Heart left ventricle (tissue), 13 donors: ENCODE measurements at regions not wholly inside any gene's neighbourhood (a gene's known extent, or its start where the extent isn't known, plus 50 kb on each side); places are given as distances from the start of the nearest gene placed in this dataset.

Experiments used
- POLR2A ChIP-seq, 2 donors: fragments of 450-650 bp; IDR thresholded peaks; one replicate each; pipeline ENCODE4 v1.6.1; 2017; ENCODE audit warnings: antibody characterized with exemption in 2 of 2, mild to moderate bottlenecking in 2 of 2, moderate library complexity in 2 of 2
- TF ChIP-seq, protein P1 (sequence below), 12 donors: fragments of 200-600 bp; sonication (generic) in 4 of 12; IDR thresholded peaks; one replicate each; pipeline versions ENCODE4 v1.5.0 to v1.8.0; 2018 to 2022; ENCODE audit warnings: antibody characterized with exemption in 12 of 12, mild to moderate bottlenecking in 5 of 12
- donor health status: ischemic (EF 13 %, LVEDD 7.1; RV severe dilation, severe dysfunction).
- donor health status: DM: no; HTN: yes; CAD: no.
- donor health status: DM: no; HTN: no; CAD: no.
- donor health status: ischemic (EF 25% LVEDD 6.9; RV normal size, moderate dysfunction).
- donor health status: ischemic (EF 25% LVEDD 5.7; RV mildly dilated, moderate dysfunction).
- donor health status: ischemic (EF 35%, LVEDD 5.7; RV mildly dilated, moderate dysfunction).
- donor health status: nonischemic (EF 11% LVEDD 7.7; RV severe dilation, severe dysfunction).
- donor health status: DM: yes; HTN: yes; CAD: no.
- donor health status: PGD.
- donor health status: ischemic (EF 29% LVEDD 5.4; RV normal size, mild dysfunction).
- donor health status: nonischemic (EF 23%, LVEDD 6.1; RV moderate dilation, normal function).

- TF ChIP-seq, protein P1, sequence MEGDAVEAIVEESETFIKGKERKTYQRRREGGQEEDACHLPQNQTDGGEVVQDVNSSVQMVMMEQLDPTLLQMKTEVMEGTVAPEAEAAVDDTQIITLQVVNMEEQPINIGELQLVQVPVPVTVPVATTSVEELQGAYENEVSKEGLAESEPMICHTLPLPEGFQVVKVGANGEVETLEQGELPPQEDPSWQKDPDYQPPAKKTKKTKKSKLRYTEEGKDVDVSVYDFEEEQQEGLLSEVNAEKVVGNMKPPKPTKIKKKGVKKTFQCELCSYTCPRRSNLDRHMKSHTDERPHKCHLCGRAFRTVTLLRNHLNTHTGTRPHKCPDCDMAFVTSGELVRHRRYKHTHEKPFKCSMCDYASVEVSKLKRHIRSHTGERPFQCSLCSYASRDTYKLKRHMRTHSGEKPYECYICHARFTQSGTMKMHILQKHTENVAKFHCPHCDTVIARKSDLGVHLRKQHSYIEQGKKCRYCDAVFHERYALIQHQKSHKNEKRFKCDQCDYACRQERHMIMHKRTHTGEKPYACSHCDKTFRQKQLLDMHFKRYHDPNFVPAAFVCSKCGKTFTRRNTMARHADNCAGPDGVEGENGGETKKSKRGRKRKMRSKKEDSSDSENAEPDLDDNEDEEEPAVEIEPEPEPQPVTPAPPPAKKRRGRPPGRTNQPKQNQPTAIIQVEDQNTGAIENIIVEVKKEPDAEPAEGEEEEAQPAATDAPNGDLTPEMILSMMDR (IDR thresholded peaks at IDR 0.05), result no peak
- TF ChIP-seq POLR2A (IDR thresholded peaks at IDR 0.05), result no peak
These were observed 64.5 kb upstream of the TANC2 start for GRCh38 chr17:62901544-62901943.
